Stimulated activated CD4-positive, alpha-beta T cell treated with anti-CD3 and anti-CD28 coated beads, Interleukin-1b, Interleukin-23, amount 100 ng/mL, for 1 hour (primary cell): ENCODE measurements at regions not wholly inside any gene's neighbourhood (a gene's known extent, or its start where the extent isn't known, plus 50 kb on each side); places are given as distances from the start of the nearest gene placed in this dataset.
"Not testable (repeated sequence)": the region's sequence is repeated elsewhere in the genome, so short reads cannot be mapped to it uniquely, and the experiment has no call there.

Source experiments
- DNase-seq, 2 donors: peaks; one replicate each; pipeline ENCODE4 v3.0.0-alpha.2; 2020; ENCODE audit warnings: low read depth in 2 of 2

DNA sequence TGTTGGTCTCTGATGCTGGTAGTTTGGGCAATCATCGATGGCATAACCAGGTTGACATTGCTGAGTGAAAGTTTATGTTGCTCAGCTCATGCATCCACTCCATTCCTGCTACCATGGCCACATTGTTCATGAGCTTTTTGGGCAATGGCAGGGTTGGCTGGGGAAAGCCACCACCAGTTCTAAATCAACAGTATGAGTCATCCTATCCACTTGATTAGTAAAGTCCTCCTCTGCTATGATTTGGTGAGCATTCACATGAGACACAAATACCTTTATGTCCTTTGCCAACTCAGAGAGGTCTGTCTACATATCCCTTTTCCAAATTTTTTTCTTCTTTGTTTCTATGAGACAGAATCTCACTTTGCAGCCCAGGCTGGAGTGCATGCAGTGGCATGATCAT is 129.7 kb upstream of the FBN2 start:
- DNase-seq = no peak

DNA sequence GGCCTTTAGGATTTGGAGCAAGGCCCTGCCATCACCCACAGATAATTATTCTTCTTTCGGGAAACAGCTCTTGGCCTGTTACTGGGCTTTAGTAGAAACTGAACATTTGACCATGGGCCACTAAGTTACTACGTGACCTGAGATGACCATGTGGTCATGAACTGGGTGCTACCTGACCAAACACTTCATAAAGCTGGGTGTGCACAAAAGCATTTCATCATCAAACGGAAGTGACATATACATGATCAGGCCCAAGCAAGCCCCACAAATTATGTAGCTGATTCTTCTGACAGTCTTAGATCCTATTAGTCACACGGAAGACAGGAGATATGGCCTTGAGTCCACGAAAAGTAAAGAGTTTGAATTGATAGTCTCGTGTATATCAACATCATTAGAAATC is 130.9 kb upstream of the FBN2 start:
- no peak for DNase-seq

DNA sequence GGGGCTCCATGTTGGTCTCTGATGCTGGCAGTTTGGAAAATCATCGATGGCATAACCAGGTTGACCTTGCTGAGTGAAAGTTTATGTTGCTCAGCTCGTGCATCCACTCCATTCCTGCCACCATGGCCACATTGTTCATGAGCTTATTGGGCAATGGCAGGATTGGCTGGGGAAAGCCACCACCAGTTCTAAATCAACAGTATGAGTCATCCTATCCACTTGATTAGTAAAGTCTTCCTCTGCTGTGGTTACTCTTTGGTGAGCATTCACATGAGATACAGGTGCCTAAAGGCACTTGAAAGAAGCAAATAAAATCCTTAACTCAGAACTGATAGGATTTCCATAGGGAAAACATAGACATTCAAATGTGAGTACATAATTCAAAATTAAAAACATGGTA is 131.8 kb upstream of the FBN2 start:
- DNase-seq = no peak

DNA sequence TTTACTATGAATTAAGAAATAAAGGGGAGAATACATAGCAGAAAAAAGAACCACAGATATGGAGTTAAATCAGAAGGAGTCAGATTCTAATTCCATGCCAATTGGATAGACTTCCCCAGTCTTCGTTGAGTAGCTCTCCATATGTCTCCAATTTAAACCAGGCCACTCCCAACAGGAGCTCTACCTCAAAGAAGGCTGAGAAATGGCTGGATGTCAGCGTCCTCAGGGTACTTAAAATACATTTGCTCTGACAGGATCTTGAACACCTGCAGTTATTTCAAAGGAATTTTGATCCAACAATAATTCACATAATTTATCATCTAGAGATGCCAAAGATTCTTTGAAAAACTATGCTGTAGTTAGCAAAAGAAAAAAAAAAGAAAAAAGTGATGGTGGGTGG is 133.9 kb upstream of the FBN2 start:
- DNase-seq = no peak

DNA sequence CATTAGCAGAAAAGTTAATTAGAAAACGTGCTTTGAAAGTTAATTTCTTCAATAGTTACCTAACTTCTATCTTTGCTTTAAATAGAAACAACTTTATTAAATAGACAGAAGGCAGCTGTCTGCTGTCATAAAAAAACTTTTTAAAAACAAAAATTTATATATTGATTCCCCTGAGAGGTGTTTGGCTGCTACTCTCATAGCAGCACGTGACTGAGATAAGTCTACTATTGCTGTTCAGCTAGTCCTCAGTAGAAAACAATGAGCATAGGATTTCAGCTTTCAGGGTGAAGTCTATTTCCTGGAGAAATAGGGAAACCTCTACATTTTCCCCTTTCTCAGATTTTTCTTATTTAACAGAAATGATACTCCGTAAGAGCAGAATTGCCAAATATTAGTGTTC is 135.0 kb upstream of the FBN2 start:
- no peak for DNase-seq

DNA sequence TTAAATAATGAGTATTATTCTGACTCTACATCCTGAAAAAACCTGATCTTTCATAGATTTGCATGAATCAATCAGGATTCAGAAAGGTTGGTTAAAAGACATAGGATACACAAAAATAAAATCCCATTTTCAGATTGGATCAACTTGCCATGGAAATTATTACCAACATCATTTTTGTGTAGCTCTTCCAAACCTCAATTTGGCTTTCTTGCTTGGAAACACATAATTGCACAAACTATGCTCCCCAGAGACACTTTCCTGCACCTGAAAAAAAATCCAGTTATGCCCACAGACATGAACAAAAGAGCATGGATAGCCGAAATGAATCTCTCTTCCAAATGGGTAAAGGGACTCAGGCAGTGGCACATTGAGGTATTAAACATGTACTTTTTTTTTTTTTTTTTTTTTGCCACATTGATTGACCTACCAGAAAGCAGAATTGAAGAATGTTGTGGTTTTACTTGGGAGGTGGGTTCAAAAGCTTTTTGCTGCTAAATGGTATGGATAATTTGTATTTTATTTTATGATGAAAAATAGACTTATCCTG is 135.4 kb upstream of the FBN2 start:
- DNase-seq = no peak

DNA sequence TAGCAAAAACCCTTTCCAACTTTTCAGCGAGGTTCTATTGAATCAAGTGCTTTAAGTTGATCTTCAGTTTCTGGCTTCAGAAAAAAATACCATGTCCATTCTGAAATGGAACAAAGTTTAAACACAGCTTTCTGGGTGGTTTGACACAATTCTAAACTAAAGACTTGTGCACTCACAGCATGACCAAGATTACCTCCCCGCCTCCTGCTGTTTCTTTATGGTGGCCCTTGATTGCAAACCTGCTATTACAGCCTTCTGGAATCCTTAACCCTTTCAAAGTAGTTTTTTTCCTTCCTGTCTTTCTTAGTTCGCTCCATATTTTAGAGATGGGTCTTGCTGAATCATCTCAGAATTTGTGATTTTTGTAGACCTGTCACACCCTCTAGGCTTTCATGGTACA is 135.9 kb upstream of the FBN2 start:
- no peak for DNase-seq

DNA sequence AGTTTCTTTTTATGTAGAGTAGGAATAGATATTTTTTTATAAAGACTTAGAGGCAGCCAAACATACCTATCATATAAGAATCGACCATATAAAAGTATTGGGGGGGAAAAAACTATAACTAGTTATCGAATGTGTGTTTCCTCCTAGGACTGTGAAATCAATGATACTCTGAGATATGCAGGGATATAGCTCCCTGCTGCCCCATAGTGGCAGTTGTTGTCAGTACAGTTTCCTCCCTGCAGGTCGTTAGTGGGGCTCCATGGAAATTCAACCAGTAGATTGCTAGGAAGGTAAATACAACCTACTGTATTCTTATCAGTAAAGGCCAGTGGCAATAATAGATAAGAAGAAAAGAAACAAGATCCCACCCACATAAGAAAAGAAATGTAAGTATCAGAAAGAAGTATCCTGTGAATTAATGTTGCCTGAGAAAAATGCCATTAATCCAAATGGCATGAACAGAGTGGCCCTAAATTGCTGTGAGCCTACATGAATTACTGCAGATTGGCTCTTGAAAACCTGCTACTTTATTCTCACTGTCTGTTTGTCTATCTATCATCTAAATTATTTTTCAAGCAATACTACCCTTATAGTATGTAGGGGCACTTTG is 136.9 kb upstream of the FBN2 start:
- no peak for DNase-seq

DNA sequence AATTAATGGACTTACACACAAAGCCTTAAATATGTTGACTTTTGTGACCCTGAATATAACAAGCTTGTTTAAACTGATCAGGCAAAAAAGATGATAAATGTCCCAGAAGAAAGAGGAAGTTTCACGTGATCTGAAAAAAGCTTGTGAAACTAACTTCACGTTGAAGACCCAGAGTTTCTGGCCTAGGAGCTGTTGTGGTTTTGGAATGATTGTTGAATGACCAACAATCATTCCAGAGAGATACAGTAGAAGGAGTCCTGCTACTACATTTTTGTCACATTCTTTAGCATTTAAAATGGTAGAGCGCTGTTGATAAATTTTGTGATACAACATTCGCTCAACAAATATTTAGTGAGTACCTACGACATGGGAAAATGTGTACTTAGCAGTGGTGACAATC is 143.1 kb upstream of the FBN2 start:
- no peak for DNase-seq

DNA sequence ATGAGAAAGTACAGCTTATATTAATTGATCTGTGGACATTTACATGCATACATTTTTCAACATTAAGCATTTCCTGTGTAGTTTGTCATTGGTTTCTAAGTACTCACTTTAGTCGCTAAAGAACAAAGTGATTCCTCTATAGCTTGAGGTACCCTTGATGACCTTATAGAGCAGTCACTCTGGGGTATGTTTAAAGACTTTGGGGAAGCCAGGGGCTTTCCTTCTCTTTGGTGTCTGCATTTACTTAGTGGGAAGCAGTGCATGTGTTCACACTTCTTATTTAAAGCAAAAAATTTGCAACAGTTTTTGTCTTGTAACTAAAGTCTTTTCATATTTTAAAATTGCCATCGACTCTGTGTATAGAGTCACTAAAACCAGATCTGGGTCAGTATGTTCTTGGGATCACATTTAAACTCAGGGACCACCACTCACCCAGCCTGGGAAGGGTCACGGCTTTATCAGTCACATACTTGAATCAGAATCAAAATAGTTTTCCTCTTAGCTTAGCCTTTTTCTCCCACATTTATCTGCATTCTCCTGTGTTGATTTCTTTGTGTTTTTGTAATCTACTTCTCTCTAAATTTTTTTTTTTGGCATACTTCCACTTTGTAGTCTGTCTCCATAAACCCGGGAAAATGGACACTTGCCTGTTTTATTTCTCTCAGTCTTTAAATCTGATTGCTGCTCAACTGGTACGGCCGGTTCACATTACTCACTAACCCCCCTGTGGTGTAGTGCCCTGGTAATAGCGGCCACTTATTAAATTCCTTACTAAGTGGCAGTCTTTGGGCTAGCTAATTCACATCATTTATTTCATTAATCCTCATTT is 143.9 kb upstream of the FBN2 start:
- no peak for DNase-seq

DNA sequence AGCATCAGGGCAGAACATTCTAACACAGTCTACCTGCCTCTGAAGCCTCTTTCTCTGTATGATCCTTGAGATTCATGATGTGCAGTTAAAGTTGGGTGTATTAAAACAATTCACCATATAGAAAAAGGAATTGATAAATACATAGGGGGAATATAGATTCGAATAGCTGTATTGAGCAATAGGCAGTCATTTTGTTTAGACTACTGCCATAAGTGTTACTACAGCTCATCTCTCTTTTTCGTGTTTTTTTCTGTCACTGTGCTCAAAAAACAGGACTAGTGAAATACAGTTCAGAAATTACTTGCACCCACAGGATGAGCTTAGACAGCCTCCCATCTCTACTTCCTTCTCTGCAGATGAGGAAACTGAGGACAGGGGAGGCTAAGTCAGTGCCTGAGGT is 144.6 kb upstream of the FBN2 start:
- DNase-seq = no peak

DNA sequence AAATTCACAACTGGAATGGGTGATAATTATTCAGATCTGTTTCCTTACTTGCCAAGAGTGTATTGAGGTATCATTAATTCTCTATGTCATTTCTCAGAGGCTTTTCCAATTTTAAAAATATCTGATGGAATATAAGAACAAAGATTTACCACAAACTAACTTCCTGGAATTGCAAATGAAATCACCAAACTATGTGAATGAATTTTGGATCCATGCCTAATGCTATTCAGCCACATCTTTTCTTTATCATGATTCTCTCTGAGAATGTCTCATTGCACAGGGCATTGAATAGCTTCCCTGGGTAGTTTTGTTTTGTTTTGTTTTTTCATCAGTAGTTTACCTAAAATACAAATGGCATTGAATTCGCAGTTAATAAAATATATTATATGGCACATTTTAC is 146.9 kb upstream of the FBN2 start:
- no peak for DNase-seq

DNA sequence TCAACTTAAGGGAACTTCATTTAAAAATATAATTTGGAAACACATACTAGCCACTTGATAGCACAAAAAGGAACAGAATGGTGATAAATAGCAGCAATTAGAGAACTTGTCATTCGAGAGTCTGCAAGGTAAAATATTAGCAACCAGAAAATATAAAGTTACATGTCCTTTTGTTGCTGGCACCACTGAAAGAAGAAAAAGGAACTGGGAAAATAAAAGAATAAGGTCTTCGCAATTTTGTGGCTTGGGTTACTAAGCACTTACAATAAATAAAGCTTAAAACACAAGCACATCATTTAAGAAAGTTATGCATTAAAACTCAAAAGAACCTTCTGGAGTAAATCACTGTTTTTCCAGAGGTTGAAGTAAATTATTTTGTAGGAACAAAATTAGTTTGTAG is 149.9 kb upstream of the FBN2 start:
- no peak for DNase-seq

DNA sequence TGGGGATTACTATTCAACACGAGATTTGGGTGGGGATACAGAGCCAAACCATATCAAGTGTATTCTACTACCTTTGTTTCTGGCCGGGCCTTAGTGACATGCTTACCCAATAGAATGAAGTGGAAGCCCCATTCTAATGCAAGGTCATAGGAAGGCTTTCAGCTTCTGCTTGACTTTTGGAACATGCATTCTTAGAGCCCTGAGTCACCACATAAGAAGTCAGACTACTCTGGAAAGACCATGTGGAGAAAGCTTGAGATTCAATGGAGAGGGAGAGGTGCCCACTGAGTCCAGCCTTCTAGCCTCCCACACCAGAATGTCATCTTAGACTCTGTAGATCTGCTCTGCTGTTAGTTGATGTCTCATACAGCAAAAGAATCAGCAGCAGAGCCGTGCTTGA is 155.7 kb upstream of the FBN2 start:
- DNase-seq = no peak

DNA sequence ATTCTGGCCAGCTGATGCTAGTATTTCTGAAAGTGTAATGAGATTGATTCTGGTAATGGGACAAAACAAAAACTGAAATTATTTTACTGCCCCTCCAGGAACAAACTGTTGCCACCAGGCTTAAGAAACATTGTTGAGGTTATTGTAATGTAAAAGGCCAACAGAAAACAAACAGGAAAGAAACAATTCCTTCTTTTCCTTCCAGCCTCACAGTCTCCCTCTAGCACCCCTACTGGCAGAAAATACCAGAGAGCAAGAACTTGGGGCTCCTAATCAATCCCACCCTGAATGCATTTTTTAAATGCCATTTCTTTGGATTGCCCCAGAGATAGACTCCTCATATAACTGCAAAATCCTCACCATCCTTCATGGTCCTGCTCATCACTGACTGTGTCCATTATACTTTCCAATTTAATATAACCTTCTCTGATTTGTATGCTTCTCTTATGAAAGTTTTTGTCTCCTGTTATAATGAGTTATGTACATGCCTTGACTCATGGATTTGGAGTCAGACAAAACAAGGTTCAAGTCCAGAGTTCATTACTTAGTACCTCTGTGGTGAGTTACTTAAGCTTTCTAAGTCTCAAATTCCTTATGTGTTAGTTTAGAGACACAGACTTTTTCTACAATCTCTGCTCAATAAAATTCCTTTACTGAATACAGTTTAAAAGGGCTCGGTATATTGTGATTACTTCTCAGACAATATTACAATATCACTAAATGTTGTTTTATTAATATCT is 157.9 kb upstream of the FBN2 start:
- DNase-seq = no peak

DNA sequence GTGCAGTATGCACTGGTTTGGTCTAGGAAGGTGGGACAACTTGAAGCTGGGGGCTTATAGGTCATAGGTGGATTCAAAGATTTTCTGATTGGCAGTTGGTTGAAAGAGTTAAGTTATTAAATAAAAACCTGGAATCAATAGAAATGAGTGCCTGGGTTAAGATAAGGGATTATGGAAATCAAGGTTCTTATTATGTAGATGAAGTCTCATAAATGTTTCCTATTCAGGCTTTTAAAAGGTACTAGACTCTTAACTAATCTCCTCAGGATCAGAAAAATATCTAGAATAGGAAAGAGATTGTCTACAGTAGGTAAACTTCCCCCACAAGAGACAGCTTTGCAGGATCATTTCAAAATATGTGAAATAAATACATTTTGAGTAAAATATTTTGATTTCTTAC is 163.3 kb upstream of the FBN2 start:
- DNase-seq = no peak

DNA sequence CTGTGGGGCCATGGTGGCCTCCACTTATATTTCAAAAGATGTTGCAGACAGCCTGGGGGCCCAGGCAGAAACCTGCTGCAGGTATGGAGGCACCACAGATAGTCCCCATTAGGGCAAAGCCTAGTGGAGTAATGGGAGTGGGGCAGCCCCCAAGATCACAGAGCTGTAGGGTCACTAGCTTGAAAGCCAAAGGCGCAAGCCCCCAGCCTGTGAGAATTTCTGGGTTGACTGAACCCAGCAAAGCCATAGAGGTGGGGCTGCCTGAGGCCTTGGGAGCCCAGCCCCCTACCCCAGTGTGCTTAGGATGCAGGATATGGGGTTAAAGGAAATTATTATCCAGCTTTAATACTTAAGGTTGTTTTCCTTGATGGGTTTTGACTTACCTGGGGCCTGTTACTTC is 165.3 kb upstream of the FBN2 start:
- DNase-seq = no peak

DNA sequence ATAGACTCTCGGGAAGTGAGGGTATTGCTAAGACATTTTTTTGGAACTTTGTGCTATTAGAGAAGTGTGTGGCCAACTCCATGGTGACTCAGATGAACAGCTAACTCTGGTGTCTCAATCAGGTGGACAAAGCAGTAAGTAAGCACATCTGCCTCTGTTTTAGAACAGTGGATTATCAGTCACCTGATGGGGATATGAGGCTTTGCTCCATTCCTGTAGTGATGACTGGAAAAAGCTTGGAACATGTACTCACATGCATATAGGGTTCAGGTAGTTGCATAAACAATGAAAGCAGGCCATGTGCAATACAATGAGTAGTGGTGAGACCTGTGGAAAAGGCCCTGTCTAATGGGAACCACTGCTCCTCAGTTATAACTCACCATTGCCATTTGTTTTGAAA is 168.2 kb upstream of the FBN2 start:
- no peak for DNase-seq

DNA sequence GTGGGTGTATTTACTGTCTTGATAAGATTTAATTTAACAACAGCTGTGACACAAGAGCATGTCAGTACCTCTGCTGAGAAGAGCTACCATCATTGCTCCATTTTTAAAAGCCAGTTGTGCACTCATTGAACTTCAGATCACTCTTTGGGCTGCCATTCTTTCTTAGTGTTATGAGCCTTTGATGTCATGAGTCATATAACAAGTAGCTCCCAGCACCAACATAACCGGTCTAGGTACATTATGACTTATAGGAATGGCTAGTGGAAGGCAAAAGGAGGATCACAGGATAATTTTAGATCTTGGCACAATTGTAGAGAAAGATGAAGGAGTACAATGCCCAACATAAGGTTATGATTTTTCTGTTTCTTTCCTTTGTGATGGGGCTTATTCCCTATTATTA is 170.8 kb upstream of the FBN2 start:
- DNase-seq = no peak

DNA sequence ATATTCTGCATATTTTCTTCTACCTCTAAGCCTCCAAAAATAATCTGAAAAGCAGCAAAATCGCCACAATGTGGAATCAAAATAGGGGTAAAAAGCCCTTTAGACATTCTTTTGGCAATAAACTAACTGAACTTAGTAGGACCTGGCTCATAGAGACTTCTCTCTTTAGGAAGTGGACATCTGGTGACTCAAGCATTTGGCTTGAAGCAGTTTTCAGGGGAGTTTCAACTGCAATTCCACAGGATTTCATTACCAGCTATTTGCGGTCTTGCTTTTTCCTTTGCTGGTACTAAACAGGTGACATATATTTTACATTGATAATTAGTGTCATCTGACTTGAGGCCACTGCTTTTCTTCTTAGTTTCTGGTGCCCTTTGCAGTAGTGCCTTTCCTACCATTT is 173.2 kb upstream of the FBN2 start:
- no peak for DNase-seq

DNA sequence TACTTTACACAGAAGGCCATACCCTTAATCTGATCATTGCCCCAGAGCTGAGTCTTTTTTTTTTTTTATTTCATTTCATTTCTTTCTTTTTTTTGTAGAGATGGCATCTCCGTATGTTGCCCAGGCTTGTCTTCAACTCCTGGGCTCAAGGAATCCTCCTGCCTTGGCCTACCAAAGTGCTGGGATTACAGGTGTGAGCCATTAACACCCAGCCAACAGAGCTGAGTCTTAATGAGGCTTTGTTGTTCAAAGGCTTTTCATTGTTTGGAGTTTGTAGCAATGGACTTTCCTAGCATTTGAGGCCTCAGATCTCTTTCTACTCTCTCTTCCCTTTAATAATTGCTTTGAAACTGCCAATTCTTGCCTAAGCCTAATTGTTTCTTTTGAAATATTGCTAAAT is 176.5 kb upstream of the FBN2 start:
- no peak for DNase-seq

DNA sequence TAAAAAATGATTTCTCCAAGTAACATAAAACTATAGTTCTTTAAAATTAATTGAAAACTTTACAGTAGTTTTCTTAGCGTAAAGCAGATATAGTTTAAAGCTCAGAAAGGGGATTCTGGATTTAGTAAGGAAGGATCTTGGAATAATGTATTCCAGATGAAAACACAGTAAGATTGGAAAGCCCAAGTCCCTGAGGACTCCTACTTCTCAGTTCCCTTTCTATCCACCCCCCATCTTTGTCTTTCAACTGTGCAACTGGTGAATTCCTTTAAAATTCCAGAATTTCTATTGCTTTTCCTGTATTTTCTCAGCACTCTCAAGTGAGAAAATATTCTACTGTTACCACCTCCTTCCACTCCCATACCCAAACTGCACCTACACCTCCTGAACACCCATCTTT is 184.5 kb upstream of the FBN2 start:
- no peak for DNase-seq

DNA sequence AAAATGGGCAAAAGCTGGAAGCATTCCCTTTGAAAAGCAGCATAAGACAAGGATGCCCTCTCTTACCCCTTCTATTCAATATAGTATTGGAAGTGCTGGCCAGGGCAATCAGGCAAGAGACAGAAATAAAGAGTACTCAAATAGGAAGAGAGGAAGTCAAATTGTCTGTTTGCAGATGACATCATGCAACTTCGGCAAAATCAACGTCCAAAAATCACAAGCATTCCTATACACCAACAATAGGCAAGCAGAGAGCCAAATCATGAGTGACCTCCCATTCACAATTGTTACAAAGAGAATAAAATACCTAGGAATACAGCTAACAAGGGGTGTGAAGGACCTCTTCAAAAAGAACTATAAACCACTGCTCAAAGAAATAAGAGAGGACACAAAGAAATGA is 192.0 kb upstream of the FBN2 start:
- not testable (repeated sequence) for DNase-seq
